Vagina (tissue), 2 donors: ENCODE measurements at regions not wholly inside any gene's neighbourhood (a gene's known extent, or its start where the extent isn't known, plus 50 kb on each side); places are given as distances from the start of the nearest gene placed in this dataset.

Experiments used
- CTCF ChIP-seq, 3 experiments: fragments of 450-650 bp in 2 of 3; fragments of 200-600 bp in 1 of 3; sonication (generic) in 1 of 3; IDR thresholded peaks; one replicate each; pipeline ENCODE4 v1.5.1; 2017 to 2019; ENCODE audit warnings: antibody characterized with exemption in 3 of 3, mild to moderate bottlenecking in 2 of 3, moderate library complexity in 2 of 3
- POLR2A ChIP-seq, 2 donors: fragments of 450-650 bp; IDR thresholded peaks; one replicate each; pipeline ENCODE4 v1.6.1; 2017; ENCODE audit warnings: antibody characterized with exemption in 2 of 2, mild to moderate bottlenecking in 2 of 2, moderate library complexity in 2 of 2
- POLR2AphosphoS5 ChIP-seq, 2 donors: sonication (generic); formaldehyde crosslinking; IDR thresholded peaks; one replicate each; pipeline ENCODE4 v1.9.0; 2017; ENCODE audit warnings: antibody characterized with exemption in 2 of 2, mild to moderate bottlenecking in 2 of 2, low read depth in 1 of 2; ENCODE audit not compliant: insufficient read depth in 1 of 2

GRCh38 chr20:60541991-60542390 is 583.8 kb downstream of the CDH26 start:
- TF ChIP-seq CTCF (IDR thresholded peaks at IDR 0.05) (no peak), POLR2A (IDR thresholded peaks at IDR 0.05) (no peak), POLR2AphosphoS5 (IDR thresholded peaks at IDR 0.05; ENCODE audit: insufficient read depth in 1 of 2, low read depth in 1 of 2) (no peak)
